ENCODE measurements at regions not wholly inside any gene's neighbourhood (a gene's known extent, or its start where the extent isn't known, plus 50 kb on each side); places are given as distances from the start of the nearest gene placed in this dataset.

DNA sequence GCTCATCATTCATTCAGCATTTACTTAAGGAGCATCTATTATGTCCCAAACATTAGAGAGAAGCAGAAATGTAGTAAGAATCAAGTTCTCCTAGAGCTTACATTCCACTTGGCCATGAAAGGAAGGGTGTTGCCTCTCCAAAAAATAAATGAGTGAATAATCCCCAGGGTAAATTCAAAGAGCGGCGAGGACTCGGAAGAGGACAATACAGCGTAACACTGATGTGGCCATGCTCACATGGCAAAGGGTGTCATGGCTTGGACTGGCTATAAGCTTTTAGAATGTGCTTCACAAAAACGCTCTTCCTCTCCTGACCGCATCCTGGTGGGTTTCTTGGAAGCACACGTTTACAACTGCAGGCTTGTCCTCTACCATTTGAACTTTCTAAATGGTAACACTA, 290.2 kb downstream of the IRS2 start:
- TF ChIP-seq FOXP1 (CRISPR knock-in tag; IDR thresholded peaks at IDR 0.05; ENCODE audit: borderline replicate concordance) = no peak
- Mint-ChIP-seq H3K4me1 (no peaks in the 10 kb centered on the region), H3K36me3 (no peaks in the 10 kb centered on the region; the same call in 1 of the 2 replicates), H3K27me3 (ENCODE audit: low read depth) (no peaks in the 10 kb centered on the region), H3K9me3 (peaks cover 6% of the 10 kb centered on the region), H3K4me3 (no peak overlapping the region), H3K27ac (no peak overlapping the region)
- POLR2A ChIA-PET = no interaction called here
- ATAC-seq (no peak), DNase-seq (ENCODE audit: low spot score) (no peak)
- CTCF ChIA-PET = no interaction called here

DNA sequence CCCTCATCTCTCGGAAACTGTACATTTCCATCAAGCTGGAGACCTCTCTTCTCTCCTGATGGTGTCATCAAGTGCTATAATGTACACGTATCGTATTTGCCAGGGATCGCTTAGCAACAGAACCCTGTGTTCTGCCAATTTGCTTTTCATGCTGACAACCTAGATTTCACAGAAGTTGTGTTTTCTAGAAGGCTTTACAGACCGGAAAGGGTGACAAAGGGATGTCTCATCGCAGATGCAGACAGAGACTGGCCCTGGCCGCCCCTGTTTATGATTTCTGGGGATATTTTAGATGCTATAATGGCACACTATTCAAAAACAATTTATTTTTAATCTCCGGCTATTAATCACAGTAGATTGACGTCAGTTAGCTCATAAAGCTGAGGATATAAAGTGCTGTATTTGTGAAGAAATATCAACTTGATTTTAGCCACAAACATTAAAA, 291.4 kb downstream of the IRS2 start:
- no peaks in the 10 kb centered on the region for H3K4me1 Mint-ChIP-seq
- TF ChIP-seq SMAD4 (CRISPR knock-in tag; IDR thresholded peaks at IDR 0.05) (no peak), TEAD1 (CRISPR knock-in tag; IDR thresholded peaks at IDR 0.05) (no peak), FOXK1 (CRISPR knock-in tag; IDR thresholded peaks at IDR 0.05) (no peak), OVOL2 (CRISPR knock-in tag; IDR thresholded peaks at IDR 0.05; ENCODE audit: borderline replicate concordance) (no peak), SMAD3 (CRISPR knock-in tag; IDR thresholded peaks at IDR 0.05; ENCODE audit: borderline replicate concordance) (no peak)
- TF ChIP-seq, protein P1, sequence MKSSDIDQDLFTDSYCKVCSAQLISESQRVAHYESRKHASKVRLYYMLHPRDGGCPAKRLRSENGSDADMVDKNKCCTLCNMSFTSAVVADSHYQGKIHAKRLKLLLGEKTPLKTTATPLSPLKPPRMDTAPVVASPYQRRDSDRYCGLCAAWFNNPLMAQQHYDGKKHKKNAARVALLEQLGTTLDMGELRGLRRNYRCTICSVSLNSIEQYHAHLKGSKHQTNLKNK (CRISPR knock-in tag; IDR thresholded peaks at IDR 0.05) = no peak
- TF ChIP-seq, protein P2, sequence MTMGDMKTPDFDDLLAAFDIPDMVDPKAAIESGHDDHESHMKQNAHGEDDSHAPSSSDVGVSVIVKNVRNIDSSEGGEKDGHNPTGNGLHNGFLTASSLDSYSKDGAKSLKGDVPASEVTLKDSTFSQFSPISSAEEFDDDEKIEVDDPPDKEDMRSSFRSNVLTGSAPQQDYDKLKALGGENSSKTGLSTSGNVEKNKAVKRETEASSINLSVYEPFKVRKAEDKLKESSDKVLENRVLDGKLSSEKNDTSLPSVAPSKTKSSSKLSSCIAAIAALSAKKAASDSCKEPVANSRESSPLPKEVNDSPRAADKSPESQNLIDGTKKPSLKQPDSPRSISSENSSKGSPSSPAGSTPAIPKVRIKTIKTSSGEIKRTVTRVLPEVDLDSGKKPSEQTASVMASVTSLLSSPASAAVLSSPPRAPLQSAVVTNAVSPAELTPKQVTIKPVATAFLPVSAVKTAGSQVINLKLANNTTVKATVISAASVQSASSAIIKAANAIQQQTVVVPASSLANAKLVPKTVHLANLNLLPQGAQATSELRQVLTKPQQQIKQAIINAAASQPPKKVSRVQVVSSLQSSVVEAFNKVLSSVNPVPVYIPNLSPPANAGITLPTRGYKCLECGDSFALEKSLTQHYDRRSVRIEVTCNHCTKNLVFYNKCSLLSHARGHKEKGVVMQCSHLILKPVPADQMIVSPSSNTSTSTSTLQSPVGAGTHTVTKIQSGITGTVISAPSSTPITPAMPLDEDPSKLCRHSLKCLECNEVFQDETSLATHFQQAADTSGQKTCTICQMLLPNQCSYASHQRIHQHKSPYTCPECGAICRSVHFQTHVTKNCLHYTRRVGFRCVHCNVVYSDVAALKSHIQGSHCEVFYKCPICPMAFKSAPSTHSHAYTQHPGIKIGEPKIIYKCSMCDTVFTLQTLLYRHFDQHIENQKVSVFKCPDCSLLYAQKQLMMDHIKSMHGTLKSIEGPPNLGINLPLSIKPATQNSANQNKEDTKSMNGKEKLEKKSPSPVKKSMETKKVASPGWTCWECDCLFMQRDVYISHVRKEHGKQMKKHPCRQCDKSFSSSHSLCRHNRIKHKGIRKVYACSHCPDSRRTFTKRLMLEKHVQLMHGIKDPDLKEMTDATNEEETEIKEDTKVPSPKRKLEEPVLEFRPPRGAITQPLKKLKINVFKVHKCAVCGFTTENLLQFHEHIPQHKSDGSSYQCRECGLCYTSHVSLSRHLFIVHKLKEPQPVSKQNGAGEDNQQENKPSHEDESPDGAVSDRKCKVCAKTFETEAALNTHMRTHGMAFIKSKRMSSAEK (CRISPR knock-in tag; IDR thresholded peaks at IDR 0.05; ENCODE audit: borderline replicate concordance) = no peak
- TF ChIP-seq, protein P3, sequence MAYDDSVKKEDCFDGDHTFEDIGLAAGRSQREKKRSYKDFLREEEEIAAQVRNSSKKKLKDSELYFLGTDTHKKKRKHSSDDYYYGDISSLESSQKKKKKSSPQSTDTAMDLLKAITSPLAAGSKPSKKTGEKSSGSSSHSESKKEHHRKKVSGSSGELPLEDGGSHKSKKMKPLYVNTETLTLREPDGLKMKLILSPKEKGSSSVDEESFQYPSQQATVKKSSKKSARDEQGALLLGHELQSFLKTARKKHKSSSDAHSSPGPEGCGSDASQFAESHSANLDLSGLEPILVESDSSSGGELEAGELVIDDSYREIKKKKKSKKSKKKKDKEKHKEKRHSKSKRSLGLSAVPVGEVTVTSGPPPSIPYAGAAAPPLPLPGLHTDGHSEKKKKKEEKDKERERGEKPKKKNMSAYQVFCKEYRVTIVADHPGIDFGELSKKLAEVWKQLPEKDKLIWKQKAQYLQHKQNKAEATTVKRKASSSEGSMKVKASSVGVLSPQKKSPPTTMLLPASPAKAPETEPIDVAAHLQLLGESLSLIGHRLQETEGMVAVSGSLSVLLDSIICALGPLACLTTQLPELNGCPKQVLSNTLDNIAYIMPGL (CRISPR knock-in tag; IDR thresholded peaks at IDR 0.05) = no peak
- H3K4me3 Mint-ChIP-seq = no peak overlapping the region
- no peak for DNase-seq (ENCODE audit: low spot score)
- H3K9me3 Mint-ChIP-seq = peaks cover 12% of the 10 kb centered on the region
- CTCF ChIA-PET = no interaction called here
- POLR2A ChIA-PET = no interaction called here
- peaks cover 6% of the 10 kb centered on the region for H3K36me3 Mint-ChIP-seq
- no peaks in the 10 kb centered on the region for H3K27me3 Mint-ChIP-seq (ENCODE audit: low read depth)
- no peak for ATAC-seq
- H3K27ac Mint-ChIP-seq = no peak overlapping the region

DNA sequence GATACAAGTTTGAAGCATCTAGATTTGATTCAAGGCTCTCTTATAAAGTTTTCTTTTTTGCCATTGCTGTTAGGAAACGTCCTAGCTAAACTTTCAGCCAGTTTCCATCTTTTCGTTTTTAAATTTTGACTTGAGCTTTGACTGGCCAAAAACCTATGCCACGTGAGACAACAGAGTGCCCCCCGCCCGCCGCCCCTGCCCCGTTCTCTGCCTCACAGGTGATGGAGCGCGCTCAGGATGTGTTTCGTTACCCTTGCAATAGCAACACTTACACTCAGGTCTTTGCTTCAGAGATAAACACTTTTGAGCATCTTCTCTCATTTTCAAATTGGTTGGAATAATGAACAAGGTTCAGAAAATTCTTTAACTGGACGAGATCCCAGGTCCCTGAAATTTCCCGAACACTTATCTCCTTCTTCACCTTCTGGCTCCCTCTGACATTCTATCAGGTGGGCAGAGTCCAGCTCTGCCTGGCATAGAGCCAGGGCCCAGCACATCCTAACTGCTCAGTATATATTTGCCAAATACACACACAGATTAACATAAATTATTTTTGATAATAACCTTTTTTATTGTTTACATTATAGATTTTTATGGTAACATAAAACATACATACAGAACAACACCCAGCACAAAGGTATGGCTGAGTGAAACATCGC, 301.1 kb downstream of the IRS2 start:
- Mint-ChIP-seq H3K4me3 (no peak overlapping the region), H3K27me3 (ENCODE audit: low read depth) (no peaks in the 10 kb centered on the region), H3K36me3 (peaks cover 8% of the 10 kb centered on the region), H3K4me1 (no peaks in the 10 kb centered on the region), H3K27ac (no peak overlapping the region), H3K9me3 (peaks cover 18% of the 10 kb centered on the region)
- POLR2A ChIA-PET = no interaction called here
- ATAC-seq (no peak), DNase-seq (ENCODE audit: low spot score) (no peak)
- CTCF ChIA-PET = no interaction called here
- TF ChIP-seq, protein P4, sequence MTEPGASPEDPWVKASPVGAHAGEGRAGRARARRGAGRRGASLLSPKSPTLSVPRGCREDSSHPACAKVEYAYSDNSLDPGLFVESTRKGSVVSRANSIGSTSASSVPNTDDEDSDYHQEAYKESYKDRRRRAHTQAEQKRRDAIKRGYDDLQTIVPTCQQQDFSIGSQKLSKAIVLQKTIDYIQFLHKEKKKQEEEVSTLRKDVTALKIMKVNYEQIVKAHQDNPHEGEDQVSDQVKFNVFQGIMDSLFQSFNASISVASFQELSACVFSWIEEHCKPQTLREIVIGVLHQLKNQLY (CRISPR knock-in tag; IDR thresholded peaks at IDR 0.05) = no peak
- TF ChIP-seq ZNF232 (CRISPR knock-in tag; IDR thresholded peaks at IDR 0.05) (no peak), NFATC4 (CRISPR knock-in tag; IDR thresholded peaks at IDR 0.05) (no peak), PRRX2 (CRISPR knock-in tag; IDR thresholded peaks at IDR 0.05) (no peak), RELA (CRISPR knock-in tag; IDR thresholded peaks at IDR 0.05; ENCODE audit: borderline replicate concordance) (no peak), GABPB1 (CRISPR knock-in tag; IDR thresholded peaks at IDR 0.05) (no peak)
- TF ChIP-seq, protein P5, sequence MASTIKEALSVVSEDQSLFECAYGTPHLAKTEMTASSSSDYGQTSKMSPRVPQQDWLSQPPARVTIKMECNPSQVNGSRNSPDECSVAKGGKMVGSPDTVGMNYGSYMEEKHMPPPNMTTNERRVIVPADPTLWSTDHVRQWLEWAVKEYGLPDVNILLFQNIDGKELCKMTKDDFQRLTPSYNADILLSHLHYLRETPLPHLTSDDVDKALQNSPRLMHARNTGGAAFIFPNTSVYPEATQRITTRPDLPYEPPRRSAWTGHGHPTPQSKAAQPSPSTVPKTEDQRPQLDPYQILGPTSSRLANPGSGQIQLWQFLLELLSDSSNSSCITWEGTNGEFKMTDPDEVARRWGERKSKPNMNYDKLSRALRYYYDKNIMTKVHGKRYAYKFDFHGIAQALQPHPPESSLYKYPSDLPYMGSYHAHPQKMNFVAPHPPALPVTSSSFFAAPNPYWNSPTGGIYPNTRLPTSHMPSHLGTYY (CRISPR knock-in tag; IDR thresholded peaks at IDR 0.05) = no peak
- TF ChIP-seq, protein P6, sequence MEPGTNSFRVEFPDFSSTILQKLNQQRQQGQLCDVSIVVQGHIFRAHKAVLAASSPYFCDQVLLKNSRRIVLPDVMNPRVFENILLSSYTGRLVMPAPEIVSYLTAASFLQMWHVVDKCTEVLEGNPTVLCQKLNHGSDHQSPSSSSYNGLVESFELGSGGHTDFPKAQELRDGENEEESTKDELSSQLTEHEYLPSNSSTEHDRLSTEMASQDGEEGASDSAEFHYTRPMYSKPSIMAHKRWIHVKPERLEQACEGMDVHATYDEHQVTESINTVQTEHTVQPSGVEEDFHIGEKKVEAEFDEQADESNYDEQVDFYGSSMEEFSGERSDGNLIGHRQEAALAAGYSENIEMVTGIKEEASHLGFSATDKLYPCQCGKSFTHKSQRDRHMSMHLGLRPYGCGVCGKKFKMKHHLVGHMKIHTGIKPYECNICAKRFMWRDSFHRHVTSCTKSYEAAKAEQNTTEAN (CRISPR knock-in tag; IDR thresholded peaks at IDR 0.05) = no peak
- TF ChIP-seq, protein P7, sequence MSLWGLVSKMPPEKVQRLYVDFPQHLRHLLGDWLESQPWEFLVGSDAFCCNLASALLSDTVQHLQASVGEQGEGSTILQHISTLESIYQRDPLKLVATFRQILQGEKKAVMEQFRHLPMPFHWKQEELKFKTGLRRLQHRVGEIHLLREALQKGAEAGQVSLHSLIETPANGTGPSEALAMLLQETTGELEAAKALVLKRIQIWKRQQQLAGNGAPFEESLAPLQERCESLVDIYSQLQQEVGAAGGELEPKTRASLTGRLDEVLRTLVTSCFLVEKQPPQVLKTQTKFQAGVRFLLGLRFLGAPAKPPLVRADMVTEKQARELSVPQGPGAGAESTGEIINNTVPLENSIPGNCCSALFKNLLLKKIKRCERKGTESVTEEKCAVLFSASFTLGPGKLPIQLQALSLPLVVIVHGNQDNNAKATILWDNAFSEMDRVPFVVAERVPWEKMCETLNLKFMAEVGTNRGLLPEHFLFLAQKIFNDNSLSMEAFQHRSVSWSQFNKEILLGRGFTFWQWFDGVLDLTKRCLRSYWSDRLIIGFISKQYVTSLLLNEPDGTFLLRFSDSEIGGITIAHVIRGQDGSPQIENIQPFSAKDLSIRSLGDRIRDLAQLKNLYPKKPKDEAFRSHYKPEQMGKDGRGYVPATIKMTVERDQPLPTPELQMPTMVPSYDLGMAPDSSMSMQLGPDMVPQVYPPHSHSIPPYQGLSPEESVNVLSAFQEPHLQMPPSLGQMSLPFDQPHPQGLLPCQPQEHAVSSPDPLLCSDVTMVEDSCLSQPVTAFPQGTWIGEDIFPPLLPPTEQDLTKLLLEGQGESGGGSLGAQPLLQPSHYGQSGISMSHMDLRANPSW (CRISPR knock-in tag; conservative IDR thresholded peaks at IDR 0.05; ENCODE audit: low read depth) = no peak
